WTC11 (cell line): ENCODE measurements at regions not wholly inside any gene's neighbourhood (a gene's known extent, or its start where the extent isn't known, plus 50 kb on each side); places are given as distances from the start of the nearest gene placed in this dataset.

ENCODE experiments used
- TF ChIP-seq, protein P1 (sequence below): fragments of 200-600 bp; IDR thresholded peaks from 2 replicates; pipeline ENCODE4 v1.8.0; 2022; ENCODE audit warnings: antibody characterized with exemption
- TF ChIP-seq, protein P2 (sequence below): sonication (generic); formaldehyde crosslinking; IDR thresholded peaks from 2 replicates; pipeline ENCODE4 v1.8.0; 2022; ENCODE audit warnings: mild to moderate bottlenecking, missing genetic modification reagents

DNA sequence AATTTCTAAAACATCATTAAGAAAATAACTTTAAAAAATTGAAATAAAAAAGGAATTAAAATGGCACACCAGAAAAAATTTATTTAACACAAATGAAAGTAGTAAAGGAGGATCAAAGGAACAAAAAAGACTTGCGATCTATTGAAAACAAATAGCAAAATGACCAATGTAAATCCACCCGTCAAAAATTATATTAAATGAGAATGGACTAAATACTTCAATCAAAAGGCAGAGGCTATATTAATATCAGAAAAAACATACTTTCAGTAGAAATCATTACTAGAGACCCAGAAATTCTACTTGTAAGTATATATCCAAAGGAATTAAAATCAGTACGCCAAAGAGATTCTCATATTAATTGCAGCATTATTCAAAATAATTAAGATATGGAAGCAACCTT is 293.1 kb upstream of the SOX4 start:
- TF ChIP-seq, protein P1, sequence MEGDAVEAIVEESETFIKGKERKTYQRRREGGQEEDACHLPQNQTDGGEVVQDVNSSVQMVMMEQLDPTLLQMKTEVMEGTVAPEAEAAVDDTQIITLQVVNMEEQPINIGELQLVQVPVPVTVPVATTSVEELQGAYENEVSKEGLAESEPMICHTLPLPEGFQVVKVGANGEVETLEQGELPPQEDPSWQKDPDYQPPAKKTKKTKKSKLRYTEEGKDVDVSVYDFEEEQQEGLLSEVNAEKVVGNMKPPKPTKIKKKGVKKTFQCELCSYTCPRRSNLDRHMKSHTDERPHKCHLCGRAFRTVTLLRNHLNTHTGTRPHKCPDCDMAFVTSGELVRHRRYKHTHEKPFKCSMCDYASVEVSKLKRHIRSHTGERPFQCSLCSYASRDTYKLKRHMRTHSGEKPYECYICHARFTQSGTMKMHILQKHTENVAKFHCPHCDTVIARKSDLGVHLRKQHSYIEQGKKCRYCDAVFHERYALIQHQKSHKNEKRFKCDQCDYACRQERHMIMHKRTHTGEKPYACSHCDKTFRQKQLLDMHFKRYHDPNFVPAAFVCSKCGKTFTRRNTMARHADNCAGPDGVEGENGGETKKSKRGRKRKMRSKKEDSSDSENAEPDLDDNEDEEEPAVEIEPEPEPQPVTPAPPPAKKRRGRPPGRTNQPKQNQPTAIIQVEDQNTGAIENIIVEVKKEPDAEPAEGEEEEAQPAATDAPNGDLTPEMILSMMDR, result no peak
- TF ChIP-seq, protein P2, sequence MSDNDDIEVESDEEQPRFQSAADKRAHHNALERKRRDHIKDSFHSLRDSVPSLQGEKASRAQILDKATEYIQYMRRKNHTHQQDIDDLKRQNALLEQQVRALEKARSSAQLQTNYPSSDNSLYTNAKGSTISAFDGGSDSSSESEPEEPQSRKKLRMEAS (CRISPR knock-in tag), result no peak
